WTC11 (cell line): ENCODE measurements at regions not wholly inside any gene's neighbourhood (a gene's known extent, or its start where the extent isn't known, plus 50 kb on each side); places are given as distances from the start of the nearest gene placed in this dataset.

Experiments used
- ATAC-seq: fragments of 200-7000 bp; cut with Tn5 transposase; 2 replicates; pipeline ENCODE4 v1.10.0; 2021; ENCODE audit warnings: mild to moderate bottlenecking, moderate library complexity
- CTCF ChIA-PET: fragments of 300-600 bp; sonication (Branson Sonifier 250); formaldehyde crosslinking; loops from one replicate; lab custom pipeline; 2021; ENCODE audit warnings: antibody characterized with exemption; lab: Charles Lee
- POLR2A ChIA-PET: fragments of 350-600 bp; sonication (Branson Sonifier 250); formaldehyde crosslinking; loops from one replicate; lab custom pipeline; 2021; ENCODE audit warnings: antibody characterized with exemption; lab: Charles Lee
- DNase-seq: peaks from one replicate; pipeline ENCODE4 v3.0.0; 2021; ENCODE audit warnings: low spot score
- H3K27ac Mint-ChIP-seq: 2 replicates; pipeline ENCODE4 v1.8.0; 2021; ENCODE audit warnings: mixed read lengths
- H3K27me3 Mint-ChIP-seq: 2 replicates; pipeline ENCODE4 v1.8.0; 2021; ENCODE audit warnings: low read depth, mild to moderate bottlenecking, moderate library complexity, mixed read lengths
- H3K36me3 Mint-ChIP-seq: 2 replicates; pipeline ENCODE4 v1.8.0; 2021; ENCODE audit warnings: mixed read lengths
- H3K4me1 Mint-ChIP-seq: 2 replicates; pipeline ENCODE4 v1.8.0; 2022; ENCODE audit warnings: mixed read lengths
- H3K4me3 Mint-ChIP-seq: 2 replicates; pipeline ENCODE4 v1.8.0; 2021; ENCODE audit warnings: mild to moderate bottlenecking, moderate library complexity, mixed read lengths
- H3K9me3 Mint-ChIP-seq: 2 replicates; pipeline ENCODE4 v1.8.0; 2021; ENCODE audit warnings: mixed read lengths
- ATF1 ChIP-seq: sonication (generic); formaldehyde crosslinking; IDR thresholded peaks from 2 replicates; pipeline ENCODE4 v1.8.1; 2023; ENCODE audit warnings: mild to moderate bottlenecking, moderate library complexity, missing genetic modification reagents
- CDX4 ChIP-seq: fragments of 250-450 bp; sonication (Bioruptor Pico); IDR thresholded peaks from 2 replicates; pipeline ENCODE4 v1.9.0; 2021; ENCODE audit warnings: moderate library complexity, mild to moderate bottlenecking, inconsistent platforms, borderline replicate concordance
- CREB1 ChIP-seq: sonication (generic); formaldehyde crosslinking; IDR thresholded peaks from 2 replicates; pipeline ENCODE4 v1.8.0; 2023; ENCODE audit warnings: mild to moderate bottlenecking, missing genetic modification reagents
- ELF4 ChIP-seq: sonication (generic); formaldehyde crosslinking; IDR thresholded peaks from 2 replicates; pipeline ENCODE4 v1.8.1; 2022; ENCODE audit warnings: low read depth, mild to moderate bottlenecking, moderate library complexity, missing genetic modification reagents
- ETV6 ChIP-seq: sonication (generic); formaldehyde crosslinking; IDR thresholded peaks from 2 replicates; pipeline ENCODE4 v1.8.1; 2022; ENCODE audit warnings: mild to moderate bottlenecking, missing genetic modification reagents
- FOXJ3 ChIP-seq: sonication (generic); formaldehyde crosslinking; IDR thresholded peaks from 2 replicates; pipeline ENCODE4 v1.9.0; 2021; ENCODE audit warnings: missing genetic modification reagents, mild to moderate bottlenecking, borderline replicate concordance
- FOXP1 ChIP-seq: sonication (generic); formaldehyde crosslinking; IDR thresholded peaks from 2 replicates; pipeline ENCODE4 v1.8.0; 2022; ENCODE audit warnings: missing genetic modification reagents, mild to moderate bottlenecking, moderate library complexity, borderline replicate concordance
- JAZF1 ChIP-seq: fragments of 250-450 bp; sonication (Bioruptor Pico); IDR thresholded peaks from 2 replicates; pipeline ENCODE4 v1.9.0; 2021; ENCODE audit warnings: moderate library complexity, mild to moderate bottlenecking, inconsistent platforms
- RELA ChIP-seq: sonication (generic); formaldehyde crosslinking; IDR thresholded peaks from 2 replicates; pipeline ENCODE4 v1.8.1; 2022; ENCODE audit warnings: missing genetic modification reagents, mild to moderate bottlenecking, borderline replicate concordance
- SOX15 ChIP-seq: fragments of 250-450 bp; sonication (Bioruptor Pico); IDR thresholded peaks from 2 replicates; pipeline ENCODE4 v1.9.0; 2021; ENCODE audit warnings: mild to moderate bottlenecking
- USF2 ChIP-seq: sonication (generic); formaldehyde crosslinking; IDR thresholded peaks from 2 replicates; pipeline ENCODE4 v1.8.1; 2023; ENCODE audit warnings: mild to moderate bottlenecking, missing genetic modification reagents, moderate library complexity
- ZBTB21 ChIP-seq: sonication (generic); formaldehyde crosslinking; IDR thresholded peaks from 2 replicates; pipeline ENCODE4 v1.8.1; 2023; ENCODE audit warnings: mild to moderate bottlenecking, missing genetic modification reagents, borderline replicate concordance
- ZNF232 ChIP-seq: sonication (generic); formaldehyde crosslinking; IDR thresholded peaks from 2 replicates; pipeline ENCODE4 v1.8.0; 2022; ENCODE audit warnings: mild to moderate bottlenecking, missing genetic modification reagents
- ZNF263 ChIP-seq: sonication (generic); formaldehyde crosslinking; IDR thresholded peaks from 2 replicates; pipeline ENCODE4 v1.8.1; 2022; ENCODE audit warnings: low read depth, mild to moderate bottlenecking, moderate library complexity, missing genetic modification reagents
- ZNF532 ChIP-seq: fragments of 250-450 bp; sonication (Bioruptor Pico); IDR thresholded peaks from 2 replicates; pipeline ENCODE4 v1.9.0; 2021; ENCODE audit warnings: mild to moderate bottlenecking, borderline replicate concordance
- TF ChIP-seq, protein P1 (sequence below): sonication (generic); formaldehyde crosslinking; IDR thresholded peaks from 2 replicates; pipeline ENCODE4 v1.8.0; 2023; ENCODE audit warnings: mild to moderate bottlenecking, missing genetic modification reagents
- TF ChIP-seq, protein P2 (sequence below): fragments of 250-450 bp; sonication (Bioruptor Pico); conservative IDR thresholded peaks from 2 replicates; pipeline ENCODE4 v1.9.0; 2021; ENCODE audit warnings: mild to moderate bottlenecking

DNA sequence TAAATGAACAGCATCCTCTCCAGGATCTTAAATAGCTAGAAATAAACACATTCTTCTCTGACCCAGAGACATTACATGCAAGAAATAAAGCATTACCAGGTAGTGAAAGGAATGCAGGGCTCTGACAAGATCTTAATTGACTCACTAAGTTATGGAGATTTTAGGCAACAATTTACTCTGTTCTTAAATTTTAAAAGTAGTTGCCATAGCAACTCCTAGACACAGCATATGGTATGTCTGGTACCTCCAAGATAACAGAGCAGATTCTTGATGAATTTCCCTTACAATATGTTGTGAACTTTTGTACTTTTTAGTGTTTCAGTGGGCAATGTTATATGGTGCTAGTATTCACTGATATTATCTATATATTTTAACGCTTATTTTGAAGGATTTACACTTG lies 76.7 kb upstream of the G2E3 start:
- Mint-ChIP-seq H3K4me3 (no peak overlapping the region), H3K9me3 (peaks cover 4% of the 10 kb centered on the region), H3K4me1 (peaks cover 42% of the 10 kb centered on the region), H3K36me3 (peaks cover 3% of the 10 kb centered on the region), H3K27me3 (no peaks in the 10 kb centered on the region), H3K27ac (no peak overlapping the region)
- CTCF ChIA-PET: interaction anchor here (0.6 to 1.4 kb wide), 3 partner anchors 38 to 189 kb away, joined by 3 to 4 read pairs (median 3); no protein-coding TSS in a partner anchor
- DNase-seq: no peak
- POLR2A ChIA-PET: no interaction called here
- TF ChIP-seq JAZF1: no peak
- TF ChIP-seq, protein P1, sequence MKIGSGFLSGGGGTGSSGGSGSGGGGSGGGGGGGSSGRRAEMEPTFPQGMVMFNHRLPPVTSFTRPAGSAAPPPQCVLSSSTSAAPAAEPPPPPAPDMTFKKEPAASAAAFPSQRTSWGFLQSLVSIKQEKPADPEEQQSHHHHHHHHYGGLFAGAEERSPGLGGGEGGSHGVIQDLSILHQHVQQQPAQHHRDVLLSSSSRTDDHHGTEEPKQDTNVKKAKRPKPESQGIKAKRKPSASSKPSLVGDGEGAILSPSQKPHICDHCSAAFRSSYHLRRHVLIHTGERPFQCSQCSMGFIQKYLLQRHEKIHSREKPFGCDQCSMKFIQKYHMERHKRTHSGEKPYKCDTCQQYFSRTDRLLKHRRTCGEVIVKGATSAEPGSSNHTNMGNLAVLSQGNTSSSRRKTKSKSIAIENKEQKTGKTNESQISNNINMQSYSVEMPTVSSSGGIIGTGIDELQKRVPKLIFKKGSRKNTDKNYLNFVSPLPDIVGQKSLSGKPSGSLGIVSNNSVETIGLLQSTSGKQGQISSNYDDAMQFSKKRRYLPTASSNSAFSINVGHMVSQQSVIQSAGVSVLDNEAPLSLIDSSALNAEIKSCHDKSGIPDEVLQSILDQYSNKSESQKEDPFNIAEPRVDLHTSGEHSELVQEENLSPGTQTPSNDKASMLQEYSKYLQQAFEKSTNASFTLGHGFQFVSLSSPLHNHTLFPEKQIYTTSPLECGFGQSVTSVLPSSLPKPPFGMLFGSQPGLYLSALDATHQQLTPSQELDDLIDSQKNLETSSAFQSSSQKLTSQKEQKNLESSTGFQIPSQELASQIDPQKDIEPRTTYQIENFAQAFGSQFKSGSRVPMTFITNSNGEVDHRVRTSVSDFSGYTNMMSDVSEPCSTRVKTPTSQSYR (CRISPR knock-in tag): no peak
- TF ChIP-seq ZNF232 (CRISPR knock-in tag): no peak
- TF ChIP-seq ZNF263 (CRISPR knock-in tag): no peak
- no peak for TF ChIP-seq ATF1 (CRISPR knock-in tag)
- no peak for TF ChIP-seq RELA (CRISPR knock-in tag)
- TF ChIP-seq, protein P2, sequence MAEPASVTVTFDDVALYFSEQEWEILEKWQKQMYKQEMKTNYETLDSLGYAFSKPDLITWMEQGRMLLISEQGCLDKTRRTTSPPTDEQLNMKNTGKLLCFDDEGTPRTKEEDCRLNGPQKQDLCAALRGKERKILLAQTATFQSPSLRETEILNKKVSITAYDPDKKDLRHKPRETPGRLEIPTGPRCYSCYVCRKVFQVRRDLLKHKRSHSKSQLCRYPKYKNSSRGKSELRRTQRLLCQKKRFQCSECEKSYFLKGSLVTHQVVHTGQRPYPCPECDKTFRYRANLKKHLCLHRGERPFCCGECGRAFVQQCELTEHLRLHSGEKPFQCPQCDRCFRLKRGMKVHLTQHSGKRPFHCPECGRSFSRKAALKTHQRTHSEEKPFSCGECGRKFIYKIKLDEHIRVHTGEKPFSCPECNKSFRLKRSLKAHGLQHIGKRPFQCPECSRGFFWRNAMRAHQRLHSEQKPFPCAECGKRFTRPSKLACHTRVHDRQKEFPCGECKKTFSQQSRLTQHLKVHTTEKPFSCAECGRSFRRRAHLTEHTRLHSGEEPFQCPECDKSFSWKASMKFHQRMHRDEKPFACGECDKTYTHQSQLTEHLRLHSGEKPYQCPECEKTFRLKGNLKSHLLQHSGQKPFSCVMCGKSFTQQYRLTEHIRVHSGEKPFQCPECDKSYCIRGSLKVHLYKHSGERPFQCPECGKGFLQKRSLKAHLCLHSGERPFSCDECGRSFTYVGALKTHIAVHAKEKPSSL (CRISPR knock-in tag): no peak
- no peak for TF ChIP-seq ZNF532 (CRISPR knock-in tag)
- no peak for TF ChIP-seq ZBTB21 (CRISPR knock-in tag)
- TF ChIP-seq CDX4 (CRISPR knock-in tag): no peak
- TF ChIP-seq FOXJ3: no peak
- no peak for TF ChIP-seq ELF4 (CRISPR knock-in tag)
- no peak for TF ChIP-seq SOX15 (CRISPR knock-in tag)
- no peak for TF ChIP-seq ETV6
- TF ChIP-seq CREB1 (CRISPR knock-in tag): no peak
- no peak for TF ChIP-seq USF2 (CRISPR knock-in tag)
- no peak for TF ChIP-seq FOXP1 (CRISPR knock-in tag)
- ATAC-seq: peak; percentile 23; the same call in 1 of the 2 replicates
